Endothelial cell of umbilical vein (primary cell): ENCODE measurements at regions not wholly inside any gene's neighbourhood (a gene's known extent, or its start where the extent isn't known, plus 50 kb on each side); places are given as distances from the start of the nearest gene placed in this dataset.
A peak's percentile ranks its signal among the peaks of the same experiment; 100 is the strongest.

ENCODE experiments used
- BruUV-seq: library from RNA; stranded (reverse); fragments of 400-500 nt; replicated peaks from 2 replicates; lab custom pipeline; 2021; lab: Mats Ljungman, UMichigan
- CTCF ChIA-PET: fragments of 300-600, 350-600 bp; sonication (Branson Sonifier 250); formaldehyde crosslinking; loops from one replicate; lab custom pipeline; 2021; ENCODE audit warnings: antibody characterized with exemption, inconsistent platforms; lab: Charles Lee
- POLR2A ChIA-PET: fragments of 300-600, 350-600 bp; sonication (Branson Sonifier 250); formaldehyde crosslinking; loops from one replicate; lab custom pipeline; 2021; ENCODE audit warnings: antibody characterized with exemption, inconsistent platforms; lab: Charles Lee
- DNase-seq: peaks from one replicate; pipeline ENCODE4 v3.0.0-alpha.2; 2011; ENCODE audit warnings: low read depth, low spot score
- FAIRE-seq: peaks from 2 replicates; lab custom pipeline; 2011; peaks lifted over from hg19 to GRCh38; lab: Jason Lieb, UNC
- H2AFZ ChIP-seq: 2 replicates; pipeline ENCODE4 v1.6.0; 2012; ENCODE audit warnings: low read depth, low read length, control low read depth, inconsistent platforms
- H3K27ac ChIP-seq: 2 replicates; pipeline ENCODE4 v1.5.1; 2011; ENCODE audit warnings: low read depth, mild to moderate bottlenecking, control low read depth, low read length, moderate library complexity; ENCODE audit not compliant: insufficient read depth
- H3K27me3 ChIP-seq, 2 experiments: 2 replicates each; pipeline versions ENCODE4 v1.6.0 to v1.6.1; 2011; ENCODE audit warnings: low read length in 2 of 2, mixed read lengths in 1 of 2; ENCODE audit not compliant: control insufficient read depth in 2 of 2, insufficient read depth in 2 of 2
- H3K36me3 ChIP-seq, 2 experiments: 2 replicates in 1 of 2; 3 replicates in 1 of 2; pipeline ENCODE4 v1.5.1; 2011; ENCODE audit warnings: low read length in 2 of 2, mild to moderate bottlenecking in 1 of 2, moderate library complexity in 1 of 2; ENCODE audit not compliant: control insufficient read depth in 2 of 2, insufficient read depth in 2 of 2; ENCODE audit errors: extremely low read depth in 1 of 2
- H3K4me1 ChIP-seq: 3 replicates; pipeline ENCODE4 v1.5.1; 2011; ENCODE audit warnings: mild to moderate bottlenecking, low read length; ENCODE audit not compliant: control insufficient read depth, insufficient read depth; ENCODE audit errors: extremely low read depth
- H3K4me2 ChIP-seq: 2 replicates; pipeline ENCODE4 v1.6.1; 2011; ENCODE audit warnings: low read length, control low read depth, mixed read lengths; ENCODE audit not compliant: insufficient read depth
- H3K4me3 ChIP-seq, 3 experiments: fragments of 200-600 bp in 1 of 3; sonication (generic), shearing (Covaris generic) in 1 of 3; replicated peaks in 1 of 3; 2 replicates each; pipeline ENCODE4 v1.5.1; 2011 to 2016; ENCODE audit warnings: control low read depth in 3 of 3, low read length in 3 of 3, mild to moderate bottlenecking in 2 of 3, inconsistent platforms in 1 of 3, low read depth in 1 of 3, moderate library complexity in 1 of 3; ENCODE audit not compliant: insufficient read depth in 1 of 3
- H3K79me2 ChIP-seq: 2 replicates; pipeline ENCODE4 v1.6.0; 2012; ENCODE audit warnings: low read length, inconsistent platforms; ENCODE audit not compliant: control insufficient read depth, insufficient read depth
- H3K9ac ChIP-seq: replicated peaks from 2 replicates; pipeline ENCODE3; 2011; ENCODE audit warnings: low read length, control low read depth; ENCODE audit not compliant: insufficient read depth; ENCODE audit errors: extremely low read depth
- H3K9me1 ChIP-seq: replicated peaks from 3 replicates; pipeline ENCODE4 v1.6.0; 2011; ENCODE audit warnings: mild to moderate bottlenecking, low read length; ENCODE audit not compliant: control insufficient read depth, insufficient read depth; ENCODE audit errors: extremely low read depth
- H3K9me3 ChIP-seq: replicated peaks from 2 replicates; pipeline ENCODE4 v1.5.1; 2012; ENCODE audit warnings: low read length, inconsistent platforms; ENCODE audit not compliant: control insufficient read depth, insufficient read depth
- H4K20me1 ChIP-seq: replicated peaks from 2 replicates; pipeline ENCODE3; 2011; ENCODE audit warnings: mild to moderate bottlenecking, low read length; ENCODE audit not compliant: control insufficient read depth, insufficient read depth; ENCODE audit errors: extremely low read depth
- EZH2 ChIP-seq: IDR thresholded peaks from 2 replicates; pipeline ENCODE4 v1.6.1; 2012; ENCODE audit warnings: borderline replicate concordance, low read depth, mild to moderate bottlenecking, moderate library complexity, low read length, inconsistent platforms; ENCODE audit not compliant: severe bottlenecking
- FOS ChIP-seq: IDR thresholded peaks from 2 replicates; pipeline ENCODE4 v1.6.1; 2011; ENCODE audit warnings: mild to moderate bottlenecking, low read length, moderate library complexity, borderline replicate concordance; ENCODE audit not compliant: insufficient read depth
- GATA2 ChIP-seq: IDR thresholded peaks from 2 replicates; pipeline ENCODE4 v1.7.0; 2011; ENCODE audit warnings: low read depth, mild to moderate bottlenecking, moderate library complexity, mixed read lengths, low read length; ENCODE audit not compliant: insufficient read length, insufficient read depth
- JUN ChIP-seq: IDR thresholded peaks from 2 replicates; pipeline ENCODE4 v1.6.1; 2011; ENCODE audit warnings: borderline replicate concordance, low read depth; ENCODE audit not compliant: insufficient read length, insufficient read depth
- MYC ChIP-seq: IDR thresholded peaks from one replicate; pipeline ENCODE4 v1.6.1; 2011; ENCODE audit warnings: mild to moderate bottlenecking, low read depth, low read length
- POLR2A ChIP-seq: IDR thresholded peaks from 2 replicates; pipeline ENCODE4 v1.6.1; 2012; ENCODE audit warnings: low read depth, mild to moderate bottlenecking, control low read depth, low read length
- POLR2AphosphoS5 ChIP-seq: IDR thresholded peaks from 2 replicates; pipeline ENCODE4 v1.6.1; 2012; ENCODE audit warnings: low read depth, mild to moderate bottlenecking, control low read depth, low read length, moderate library complexity; ENCODE audit not compliant: insufficient read depth
- dilution Hi-C: fragments of 300-500 bp; cut with MboI; formaldehyde crosslinking; loops from one replicate; pipeline ENCODE4 v1.15.0; 2019; ENCODE audit warnings: low sequenced_read_pairs; ENCODE audit not compliant: extremely low pct_ligation_motif_present
- intact Hi-C: fragments of 100-400 bp; cut with micrococcal nuclease; formaldehyde crosslinking; loops from one replicate; pipeline ENCODE4 v1.10.0; 2022
- TF ChIP-seq, protein P1 (sequence below), 2 donors: IDR thresholded peaks; 1 replicate in 1 of 2; 2 replicates in 1 of 2; pipeline ENCODE4 v1.5.1; 2011; ENCODE audit warnings: low read length in 2 of 2, mild to moderate bottlenecking in 2 of 2, moderate library complexity in 2 of 2, control low read depth in 1 of 2, inconsistent platforms in 1 of 2, low read depth in 1 of 2; ENCODE audit not compliant: insufficient read depth in 1 of 2; ENCODE audit errors: extremely low read depth in 1 of 2
- TF ChIP-seq, protein P2 (sequence below): IDR thresholded peaks from 2 replicates; pipeline ENCODE4 v1.6.1; 2011; ENCODE audit not compliant: insufficient read depth, insufficient read length

DNA sequence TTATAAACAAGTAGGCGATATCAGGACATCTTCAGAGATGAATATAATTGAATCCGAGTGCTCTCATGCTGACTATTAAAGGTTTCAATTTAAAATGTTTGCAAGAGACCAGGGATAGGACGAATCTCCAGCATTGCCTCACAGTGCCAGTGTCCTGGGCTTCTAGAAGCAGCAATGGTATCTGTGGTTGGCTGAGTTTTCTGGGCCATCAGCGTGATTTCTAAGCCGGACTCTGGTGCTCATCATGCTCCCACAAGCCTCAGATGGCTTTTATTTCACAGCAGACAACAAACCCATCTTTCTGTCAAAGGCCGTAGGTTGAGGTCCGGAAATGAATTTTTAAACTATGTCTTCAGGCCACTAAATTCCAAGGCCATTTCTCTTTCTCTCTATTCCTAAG lies 187.7 kb downstream of the FOXO1 start:
- H3K79me2 ChIP-seq, result no peaks in the 10 kb centered on the region
- BruUV-seq, result no TSS peak
- no peaks in the 10 kb centered on the region for H3K27me3 ChIP-seq
- H3K9me1 ChIP-seq, result no peaks in the 10 kb centered on the region
- H3K9me3 ChIP-seq, result no peaks in the 10 kb centered on the region
- TF ChIP-seq FOS (no peak), MYC (no peak), POLR2AphosphoS5 (no peak), GATA2 (no peak), JUN (no peak), POLR2A (no peak), EZH2 (no peak)
- TF ChIP-seq, protein P1, sequence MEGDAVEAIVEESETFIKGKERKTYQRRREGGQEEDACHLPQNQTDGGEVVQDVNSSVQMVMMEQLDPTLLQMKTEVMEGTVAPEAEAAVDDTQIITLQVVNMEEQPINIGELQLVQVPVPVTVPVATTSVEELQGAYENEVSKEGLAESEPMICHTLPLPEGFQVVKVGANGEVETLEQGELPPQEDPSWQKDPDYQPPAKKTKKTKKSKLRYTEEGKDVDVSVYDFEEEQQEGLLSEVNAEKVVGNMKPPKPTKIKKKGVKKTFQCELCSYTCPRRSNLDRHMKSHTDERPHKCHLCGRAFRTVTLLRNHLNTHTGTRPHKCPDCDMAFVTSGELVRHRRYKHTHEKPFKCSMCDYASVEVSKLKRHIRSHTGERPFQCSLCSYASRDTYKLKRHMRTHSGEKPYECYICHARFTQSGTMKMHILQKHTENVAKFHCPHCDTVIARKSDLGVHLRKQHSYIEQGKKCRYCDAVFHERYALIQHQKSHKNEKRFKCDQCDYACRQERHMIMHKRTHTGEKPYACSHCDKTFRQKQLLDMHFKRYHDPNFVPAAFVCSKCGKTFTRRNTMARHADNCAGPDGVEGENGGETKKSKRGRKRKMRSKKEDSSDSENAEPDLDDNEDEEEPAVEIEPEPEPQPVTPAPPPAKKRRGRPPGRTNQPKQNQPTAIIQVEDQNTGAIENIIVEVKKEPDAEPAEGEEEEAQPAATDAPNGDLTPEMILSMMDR (IDR thresholded peaks at IDR 0.05; ENCODE audit: extremely low read depth in 1 of 2, insufficient read depth in 1 of 2, low read depth in 1 of 2, low read length in 2 of 2), result no peak
- TF ChIP-seq, protein P2, sequence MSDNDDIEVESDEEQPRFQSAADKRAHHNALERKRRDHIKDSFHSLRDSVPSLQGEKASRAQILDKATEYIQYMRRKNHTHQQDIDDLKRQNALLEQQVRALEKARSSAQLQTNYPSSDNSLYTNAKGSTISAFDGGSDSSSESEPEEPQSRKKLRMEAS, result no peak
- intact Hi-C loops, result loop anchor here (1.0 kb wide), 7 partner anchors 26 to 396 kb away; no protein-coding TSS in a partner anchor
- no peak overlapping the region for H2AFZ ChIP-seq
- CTCF ChIA-PET, result no interaction called here
- no peaks in the 10 kb centered on the region for H4K20me1 ChIP-seq
- peak overlapping the region; percentile 67 for H3K9ac ChIP-seq
- DNase-seq, result no peak
- POLR2A ChIA-PET, result no interaction called here
- H3K4me1 ChIP-seq, result peaks cover 32% of the 10 kb centered on the region
- dilution Hi-C loops, result no loop called here
- peak overlapping the region; percentile 74 for H3K4me2 ChIP-seq
- no peak for FAIRE-seq
- H3K36me3 ChIP-seq, result no peaks in the 10 kb centered on the region
- no peak overlapping the region for H3K4me3 ChIP-seq
- peak overlapping the region; percentile 92 for H3K27ac ChIP-seq
